ENCODE measurements at regions not wholly inside any gene's neighbourhood (a gene's known extent, or its start where the extent isn't known, plus 50 kb on each side); places are given as distances from the start of the nearest gene placed in this dataset.
"Not testable (repeated sequence)": the region's sequence is repeated elsewhere in the genome, so short reads cannot be mapped to it uniquely, and the experiment has no call there.

- no peak for DNase-seq
Measured at GRCh38 chr11:87870086-87870485, 305.2 kb downstream of the RAB38 start.

- DNase-seq, result no peak
Measured at GRCh38 chr11:87866951-87867350, 308.3 kb downstream of the RAB38 start.

- no peak for DNase-seq
Measured at GRCh38 chr11:87861030-87861429, 314.2 kb downstream of the RAB38 start.

GRCh38 chr11:87859636-87860035 lies 315.6 kb downstream of the RAB38 start:
- DNase-seq, result peak in 1 of 2 donors; percentile 3

- no peak for DNase-seq
Measured at GRCh38 chr11:87851827-87852226, 323.4 kb downstream of the RAB38 start.

DNA sequence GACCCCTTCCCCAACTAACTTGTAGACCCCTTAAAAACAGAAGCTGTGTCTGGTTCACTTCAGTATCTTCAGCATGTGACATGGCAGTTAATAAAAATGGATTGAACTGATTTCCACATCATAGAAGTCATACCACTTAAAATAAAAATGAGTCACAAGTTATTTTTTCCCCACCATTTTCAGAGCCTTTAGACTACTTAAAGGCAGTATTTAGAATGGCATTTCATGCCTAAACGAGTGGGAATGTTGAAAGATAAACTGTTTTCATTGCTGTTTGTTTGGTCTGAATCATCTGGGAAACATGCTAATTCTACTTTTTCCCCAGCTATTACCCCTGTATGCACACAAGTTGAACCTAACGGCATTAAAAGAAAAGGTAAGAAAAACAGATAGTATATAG lies 324.0 kb downstream of the RAB38 start:
- no peak for DNase-seq

DNA sequence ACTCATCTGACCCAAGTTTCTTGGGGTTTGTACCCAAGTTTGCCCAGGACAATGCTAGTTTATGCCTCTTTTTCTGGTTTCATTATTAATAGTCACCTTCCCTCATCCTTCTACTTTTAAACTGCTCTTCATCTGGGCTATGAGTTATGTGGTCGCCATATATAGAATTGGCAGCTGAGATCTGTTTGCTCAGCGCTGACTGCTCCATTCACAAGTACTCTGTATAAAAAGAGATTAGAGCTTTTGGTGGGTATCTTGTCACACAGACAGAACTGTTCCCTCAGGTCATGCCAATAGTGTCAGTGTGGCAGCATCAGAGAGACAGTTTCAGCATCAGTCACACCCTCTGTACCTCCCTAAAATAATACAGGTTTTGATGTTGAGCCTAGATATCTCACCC lies 326.0 kb downstream of the RAB38 start:
- DNase-seq, result no peak

- DNase-seq, result no peak
Measured at GRCh38 chr11:87840786-87841185, 334.5 kb downstream of the RAB38 start.

DNA sequence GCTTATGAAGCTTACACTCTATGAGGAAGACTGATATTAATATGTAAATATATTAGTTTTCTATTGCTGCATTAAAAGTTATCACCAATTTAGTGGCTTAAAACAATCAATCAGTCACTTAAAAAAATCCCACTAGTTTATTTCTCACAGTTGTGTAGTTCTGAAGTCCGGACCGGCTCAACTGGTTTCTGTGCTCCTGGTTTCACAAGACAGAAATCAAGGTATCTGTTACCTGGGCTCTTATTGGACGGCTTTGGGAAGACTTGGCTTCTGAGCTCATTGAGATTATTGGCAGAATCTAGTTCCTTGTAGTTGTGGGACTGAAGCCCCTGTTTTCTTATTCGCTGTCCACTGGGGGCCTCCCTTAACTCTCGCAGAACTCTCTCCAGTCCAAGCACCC lies 343.0 kb downstream of the RAB38 start:
- DNase-seq, result no peak

- DNase-seq, result peak in 1 of 2 donors; percentile 9
Measured at GRCh38 chr11:87820011-87820410, 355.2 kb downstream of the RAB38 start.

- peak in 1 of 2 donors; percentile 48 for DNase-seq
Measured at GRCh38 chr11:87819151-87819550, 356.1 kb downstream of the RAB38 start.

DNA sequence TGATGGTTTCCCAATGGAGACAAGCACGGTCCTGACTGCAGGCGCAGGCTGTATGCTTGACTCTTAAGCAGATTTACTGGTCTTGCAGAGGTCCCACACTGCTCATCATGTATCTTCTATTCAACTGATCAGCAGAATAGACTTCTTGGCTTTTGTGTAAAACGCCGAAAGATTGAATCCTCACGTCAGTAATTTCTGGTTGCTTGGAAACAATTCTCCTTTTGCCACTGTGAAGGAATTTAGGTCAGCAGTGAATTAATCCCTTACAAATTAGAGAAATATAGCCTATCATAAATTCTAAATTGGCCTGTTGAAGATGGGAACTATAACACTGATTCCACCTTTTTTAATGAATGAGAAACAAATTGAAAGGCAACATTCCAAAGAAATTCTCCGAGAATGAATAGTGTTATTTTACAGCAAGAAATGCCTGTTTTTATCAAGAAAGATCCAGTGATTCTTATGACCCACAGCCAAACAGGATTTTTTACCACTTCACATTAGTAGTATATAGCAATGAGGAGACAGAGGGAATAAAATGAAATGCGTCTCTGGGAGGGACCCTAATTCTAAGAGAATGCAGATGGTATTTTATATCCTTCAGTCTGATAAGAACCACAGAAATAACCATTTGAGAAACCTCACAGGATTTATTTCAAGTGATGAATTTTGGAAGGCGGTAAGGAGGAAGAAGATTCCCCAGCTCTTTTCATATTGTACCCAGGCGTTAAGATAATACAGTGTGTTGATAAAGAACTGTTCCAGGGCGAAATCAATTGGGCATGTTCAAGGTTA lies 362.5 kb downstream of the RAB38 start:
- no peak for DNase-seq

- DNase-seq, result no peak
Measured at GRCh38 chr11:87810486-87810885, 364.8 kb downstream of the RAB38 start.

GRCh38 chr11:87809256-87809655 lies 366.0 kb downstream of the RAB38 start:
- no peak for DNase-seq

DNA sequence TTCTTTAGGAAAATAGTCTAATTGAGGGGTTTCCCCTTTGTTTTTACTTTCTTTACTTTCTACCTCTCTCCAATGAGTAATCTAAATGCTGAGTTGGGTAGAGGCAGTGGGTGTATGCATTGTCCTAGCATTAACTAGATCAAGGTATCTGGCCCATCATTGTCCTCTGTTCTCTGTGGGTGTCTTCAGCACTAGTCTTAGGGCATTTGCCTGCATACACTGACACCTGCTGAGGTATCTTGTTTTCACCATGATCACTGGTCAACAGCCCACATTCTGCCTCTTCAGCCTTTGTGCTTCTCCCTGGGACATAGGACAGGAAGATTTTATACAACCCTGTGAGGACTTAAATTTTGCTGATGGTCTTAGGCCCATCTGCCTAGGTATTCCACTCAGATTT lies 371.1 kb downstream of the RAB38 start:
- no peak for DNase-seq

- DNase-seq, result no peak
Measured at GRCh38 chr11:87803748-87804147, 371.5 kb downstream of the RAB38 start.

DNA sequence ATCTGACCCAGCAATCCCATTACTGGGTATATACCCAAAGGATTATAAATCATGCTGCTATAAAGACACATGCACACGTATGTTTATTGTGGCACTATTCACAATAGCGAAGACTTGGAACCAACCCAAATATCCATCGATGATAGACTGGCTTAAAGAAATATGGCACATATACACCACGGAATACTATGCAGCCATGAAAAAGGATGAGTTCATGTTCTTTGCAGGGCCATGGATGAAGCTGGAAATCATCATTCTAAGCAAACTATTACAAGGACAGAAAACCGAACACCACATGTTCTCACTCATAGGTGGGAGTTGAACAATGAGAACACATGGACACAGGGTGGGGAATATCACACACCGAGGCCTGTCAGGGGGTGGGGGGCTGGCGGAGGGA lies 390.4 kb downstream of the RAB38 start:
- DNase-seq, result not testable (repeated sequence)

GRCh38 chr11:87780068-87780413 lies 395.2 kb downstream of the RAB38 start:
- DNase-seq, result no peak

DNA sequence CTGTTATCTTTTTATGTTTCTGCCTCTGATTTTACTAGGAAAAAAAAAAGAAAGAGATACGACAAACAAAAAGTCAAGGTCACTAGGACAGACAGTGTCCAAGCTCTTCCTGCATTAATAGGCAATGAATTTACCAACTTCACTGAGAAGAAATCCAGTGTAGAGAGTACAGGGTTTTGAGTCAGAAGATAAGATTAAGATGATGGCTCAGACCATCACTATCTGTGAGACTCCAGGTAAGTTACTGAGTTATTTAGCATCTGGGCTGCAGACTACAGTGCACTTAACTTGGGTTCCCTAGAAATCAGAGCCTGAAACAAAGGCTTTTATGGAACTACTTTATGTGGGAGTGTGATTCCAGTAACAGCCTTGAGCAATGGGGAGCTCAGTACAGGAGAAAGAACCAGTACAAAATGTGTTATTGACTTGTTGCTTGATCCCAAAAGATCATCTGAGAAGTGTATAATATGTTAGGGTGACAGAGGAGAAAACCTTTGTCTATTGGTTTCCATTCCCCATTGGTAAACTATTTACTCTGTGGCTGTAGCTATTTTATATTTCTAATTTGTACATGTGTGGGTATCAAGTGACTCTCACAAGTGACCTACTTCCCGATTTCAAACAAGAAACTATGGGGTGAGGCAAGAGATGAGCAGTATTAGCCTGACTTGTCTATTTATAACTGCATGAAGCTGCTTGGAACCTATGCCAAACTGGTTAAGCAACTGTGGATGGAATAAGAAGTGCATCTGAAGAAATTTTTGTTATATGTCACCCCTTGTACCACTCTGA lies 395.8 kb downstream of the RAB38 start:
- DNase-seq, result no peak

GRCh38 chr11:87778357-87778756 lies 396.9 kb downstream of the RAB38 start:
- DNase-seq, result peak in 1 of 2 donors; percentile 4

DNA sequence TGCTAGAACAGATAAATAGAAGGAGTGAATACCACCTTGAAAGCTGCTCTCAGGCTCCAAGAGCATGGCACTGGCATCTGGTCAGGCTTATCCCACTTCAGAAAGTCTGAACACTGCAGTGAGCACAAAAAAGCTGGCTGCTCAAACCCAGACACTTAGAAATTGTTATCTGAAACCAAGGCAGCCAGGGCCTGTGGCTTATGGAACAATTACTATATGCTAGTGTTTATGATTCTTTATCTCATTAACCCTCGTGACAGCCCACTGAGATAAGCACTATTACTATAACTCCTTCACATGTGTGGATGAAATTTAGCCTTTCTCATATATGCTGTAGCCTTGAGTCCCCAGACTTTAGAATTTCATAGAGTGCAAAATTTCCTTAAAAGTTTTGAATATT lies 400.2 kb downstream of the RAB38 start:
- DNase-seq, result no peak

- no peak for DNase-seq
Measured at GRCh38 chr11:87769661-87770060, 405.6 kb downstream of the RAB38 start.

DNA sequence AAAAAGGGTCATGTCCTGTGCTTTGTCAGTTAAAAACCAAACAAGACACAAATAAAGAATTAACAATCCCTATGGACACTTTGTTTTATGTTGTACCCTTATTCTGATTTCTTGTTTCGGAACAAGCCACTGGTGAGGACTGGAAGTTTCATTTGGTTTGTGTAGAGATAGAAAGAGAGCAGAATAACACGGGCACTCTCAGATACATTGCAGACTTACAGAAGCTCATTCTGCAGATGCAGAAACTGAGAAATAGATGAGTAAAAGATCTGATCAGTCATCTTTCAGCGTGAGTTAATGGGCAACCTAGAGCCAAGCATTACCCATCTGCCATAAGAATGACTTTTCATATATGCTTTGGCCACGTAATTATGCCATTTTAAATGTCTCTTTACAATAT lies 407.6 kb downstream of the RAB38 start:
- DNase-seq, result no peak

GRCh38 chr11:87764075-87764474 lies 411.2 kb downstream of the RAB38 start:
- not testable (repeated sequence) for DNase-seq
